ENCODE measurements at regions not wholly inside any gene's neighbourhood (a gene's known extent, or its start where the extent isn't known, plus 50 kb on each side); places are given as distances from the start of the nearest gene placed in this dataset.

DNA sequence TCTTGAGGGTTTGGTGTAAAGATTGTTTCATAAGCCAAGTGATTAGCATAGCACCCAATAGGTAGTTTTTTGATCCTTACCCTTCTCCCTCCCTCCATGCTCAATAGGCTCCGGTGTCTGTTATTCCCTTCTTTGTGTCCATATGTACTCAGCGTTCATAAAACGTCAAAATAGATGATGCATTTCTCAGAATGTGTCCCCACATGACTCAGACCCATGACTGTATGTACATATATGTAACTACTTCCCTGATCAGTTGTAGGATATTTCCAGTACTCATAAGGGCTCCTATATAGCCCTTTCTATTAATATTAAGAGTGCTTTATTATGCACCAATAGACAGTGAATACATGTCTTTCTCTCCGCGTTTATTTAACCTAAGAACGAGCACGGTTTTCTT is 466.9 kb downstream of the KIF20B start:
- Mint-ChIP-seq H3K4me1 (no peaks in the 10 kb centered on the region), H3K36me3 (no peaks in the 10 kb centered on the region), H3K27ac (no peak overlapping the region), H3K9me3 (peaks cover 3 to 16% (median 9%) of the 10 kb centered on the region in 3 donors), H3K27me3 (no peaks in the 10 kb centered on the region), H3K4me3 (no peak overlapping the region)
- Histone ChIP-seq H3K4me3 (ENCODE audit: control insufficient read depth in 1 of 2, extremely low read depth in 1 of 2, low read length in 1 of 2) (no peak overlapping the region), H3K36me3 (ENCODE audit: control insufficient read depth in 2 of 2, extremely low read depth in 1 of 2, insufficient read depth in 1 of 2, low read length in 1 of 2) (no peaks in the 10 kb centered on the region), H3K27me3 (replicated peaks in 1 of 2; ENCODE audit: control insufficient read depth in 2 of 2, extremely low read depth in 1 of 2, insufficient read depth in 2 of 2, low read length in 1 of 2) (no peaks in the 10 kb centered on the region), H3K9me3 (no peaks in the 10 kb centered on the region), H3K27ac (ENCODE audit: low read length) (no peak overlapping the region), H3K4me1 (ENCODE audit: control insufficient read depth in 1 of 2, extremely low read depth in 1 of 2, insufficient read depth in 2 of 2, low read length in 2 of 2) (no peaks in the 10 kb centered on the region)
- ATAC-seq (replicated peaks in 1 of 4) (no peak), DNase-seq (no peak)
- CTCF ChIA-PET = no interaction called here
- no CpG with 5 or more reads among the region's 7 CpGs for WGBS (ENCODE audit: insufficient coverage)
- POLR2A ChIA-PET = no interaction called here

DNA sequence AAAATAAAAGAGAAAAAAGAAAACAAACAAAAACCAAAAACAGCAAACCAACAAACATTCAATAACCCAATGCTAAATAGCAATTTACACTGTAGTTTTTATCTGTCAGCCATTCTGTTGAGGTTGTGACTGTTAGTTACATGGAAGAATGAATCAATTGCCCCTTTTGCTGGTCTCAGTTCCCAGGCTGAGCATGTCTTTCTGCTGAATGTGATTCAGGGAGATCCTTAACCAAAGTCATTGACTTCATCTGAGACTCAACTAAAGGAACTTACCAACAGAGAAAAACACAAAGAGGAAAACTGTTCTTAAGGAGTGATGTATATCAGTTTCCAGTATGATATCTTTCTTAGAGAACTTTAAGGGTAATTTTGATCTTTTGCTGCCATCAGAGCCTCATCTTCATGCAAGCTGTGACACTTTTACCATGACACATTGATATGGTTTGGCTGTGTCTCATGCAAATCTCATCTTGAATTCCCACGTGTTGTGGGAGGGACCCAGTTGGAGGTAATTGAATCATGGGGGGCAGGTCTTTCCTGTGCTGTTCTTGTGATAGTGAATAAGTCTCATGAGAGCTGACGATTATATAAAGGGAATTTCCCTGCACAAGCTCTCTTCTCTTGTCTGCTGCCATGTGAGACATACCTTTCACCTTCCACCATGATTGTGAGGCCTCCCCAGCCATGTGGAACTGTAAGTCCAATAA is 469.8 kb downstream of the KIF20B start:
- Mint-ChIP-seq H3K4me1 (no peaks in the 10 kb centered on the region), H3K36me3 (no peaks in the 10 kb centered on the region), H3K27ac (no peak overlapping the region), H3K9me3 (peaks cover 3 to 11% (median 8%) of the 10 kb centered on the region in 3 donors), H3K27me3 (no peaks in the 10 kb centered on the region), H3K4me3 (no peak overlapping the region)
- WGBS (ENCODE audit: insufficient coverage) = 60% methylated on average over 1 of the region's 2 CpGs
- Histone ChIP-seq H3K4me3 (ENCODE audit: control insufficient read depth in 1 of 2, extremely low read depth in 1 of 2, low read length in 1 of 2) (no peak overlapping the region), H3K36me3 (ENCODE audit: control insufficient read depth in 2 of 2, extremely low read depth in 1 of 2, insufficient read depth in 1 of 2, low read length in 1 of 2) (no peaks in the 10 kb centered on the region), H3K27ac (ENCODE audit: low read length) (no peak overlapping the region), H3K9me3 (no peaks in the 10 kb centered on the region), H3K4me1 (ENCODE audit: control insufficient read depth in 1 of 2, extremely low read depth in 1 of 2, insufficient read depth in 2 of 2, low read length in 2 of 2) (no peaks in the 10 kb centered on the region), H3K27me3 (replicated peaks in 1 of 2; ENCODE audit: control insufficient read depth in 2 of 2, extremely low read depth in 1 of 2, insufficient read depth in 2 of 2, low read length in 1 of 2) (no peaks in the 10 kb centered on the region)
- ATAC-seq (replicated peaks in 1 of 4) (no peak), DNase-seq (no peak)
- POLR2A ChIA-PET = no interaction called here
- CTCF ChIA-PET = no interaction called here

DNA sequence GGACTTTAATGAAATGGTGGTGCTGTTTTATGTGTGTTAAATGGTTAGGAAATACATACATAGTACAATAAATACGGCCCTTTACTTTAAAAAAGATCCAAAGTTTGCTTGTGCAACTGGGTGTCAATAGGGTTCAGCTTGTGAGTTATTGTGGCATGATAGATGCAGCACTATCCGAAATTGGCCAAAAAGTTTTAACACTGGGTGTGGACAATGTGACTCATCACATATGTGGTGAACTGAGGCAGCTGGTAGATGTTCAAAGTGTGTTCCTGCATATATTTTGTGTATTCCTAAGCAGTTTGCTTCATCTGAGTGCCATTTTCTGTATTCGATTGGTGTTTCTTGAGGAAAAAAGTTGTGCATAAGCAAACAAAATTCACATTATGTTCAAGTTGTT is 473.1 kb downstream of the KIF20B start:
- Histone ChIP-seq H3K9me3 (no peaks in the 10 kb centered on the region), H3K27me3 (replicated peaks in 1 of 2; ENCODE audit: control insufficient read depth in 2 of 2, extremely low read depth in 1 of 2, insufficient read depth in 2 of 2, low read length in 1 of 2) (no peaks in the 10 kb centered on the region), H3K27ac (ENCODE audit: low read length) (no peak overlapping the region), H3K4me3 (ENCODE audit: control insufficient read depth in 1 of 2, extremely low read depth in 1 of 2, low read length in 1 of 2) (no peak overlapping the region), H3K36me3 (ENCODE audit: control insufficient read depth in 2 of 2, extremely low read depth in 1 of 2, insufficient read depth in 1 of 2, low read length in 1 of 2) (no peaks in the 10 kb centered on the region), H3K4me1 (ENCODE audit: control insufficient read depth in 1 of 2, extremely low read depth in 1 of 2, insufficient read depth in 2 of 2, low read length in 2 of 2) (no peaks in the 10 kb centered on the region)
- Mint-ChIP-seq H3K4me1 (no peaks in the 10 kb centered on the region), H3K27ac (no peak overlapping the region), H3K9me3 (peaks cover 0 to 5% (median 2%) of the 10 kb centered on the region in 3 donors), H3K27me3 (no peaks in the 10 kb centered on the region), H3K36me3 (no peaks in the 10 kb centered on the region), H3K4me3 (no peak overlapping the region)
- ATAC-seq (replicated peaks in 1 of 4) (no peak), DNase-seq (no peak)
- ChIA-PET POLR2A (interaction anchor here in 1 of 2 donors (0.7 kb wide), 1 partner anchor 26 kb away, joined by 4 read pairs; no protein-coding TSS in a partner anchor), CTCF (no interaction called here)
- 80% methylated on average over 1 of the region's 3 CpGs for WGBS (ENCODE audit: insufficient coverage)

DNA sequence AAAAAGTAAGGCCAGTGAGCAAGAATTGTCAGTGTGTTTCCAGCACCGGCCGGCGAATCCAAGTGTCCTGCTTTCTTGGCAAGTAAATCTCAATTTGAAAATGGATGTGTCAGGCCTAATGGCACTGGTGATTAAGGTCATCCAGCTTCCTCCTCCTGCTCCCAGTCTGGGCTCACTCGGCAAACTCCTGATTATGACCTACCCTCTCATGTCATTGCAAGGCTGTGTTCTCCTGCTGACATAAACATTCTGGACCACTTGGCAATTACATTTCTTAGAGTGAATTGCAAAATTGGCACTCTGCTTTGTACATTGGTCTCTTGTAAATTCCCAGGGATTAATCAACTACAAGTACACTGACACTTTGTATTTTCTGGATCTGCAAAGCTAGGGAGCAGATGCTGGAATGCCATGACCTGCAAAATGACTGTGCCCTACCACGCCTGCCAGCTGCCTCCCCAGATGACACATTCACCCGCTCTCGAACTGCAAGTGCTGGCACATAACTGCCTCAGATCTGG is 473.8 kb downstream of the KIF20B start:
- H3K4me3 ChIP-seq (ENCODE audit: control insufficient read depth in 1 of 2, extremely low read depth in 1 of 2, low read length in 1 of 2) = no peak overlapping the region
- H3K27me3 ChIP-seq (replicated peaks in 1 of 2; ENCODE audit: control insufficient read depth in 2 of 2, extremely low read depth in 1 of 2, insufficient read depth in 2 of 2, low read length in 1 of 2) = no peaks in the 10 kb centered on the region
- WGBS (ENCODE audit: insufficient coverage) = 85% methylated on average over 4 of the region's 7 CpGs
- no peak overlapping the region for H3K27ac ChIP-seq (ENCODE audit: low read length)
- no peak for ATAC-seq (replicated peaks in 1 of 4)
- H3K4me3 Mint-ChIP-seq = no peak overlapping the region
- H3K9me3 Mint-ChIP-seq = peaks cover 0 to 5% (median 2%) of the 10 kb centered on the region in 3 donors
- H3K27ac Mint-ChIP-seq = no peak overlapping the region
- no peak for DNase-seq
- H3K27me3 Mint-ChIP-seq = no peaks in the 10 kb centered on the region
- H3K9me3 ChIP-seq = no peaks in the 10 kb centered on the region
- POLR2A ChIA-PET = interaction anchor here in 1 of 2 donors (0.7 kb wide), 1 partner anchor 27 kb away, joined by 4 read pairs; no protein-coding TSS in a partner anchor
- no peaks in the 10 kb centered on the region for H3K4me1 ChIP-seq (ENCODE audit: control insufficient read depth in 1 of 2, extremely low read depth in 1 of 2, insufficient read depth in 2 of 2, low read length in 2 of 2)
- no peaks in the 10 kb centered on the region for H3K4me1 Mint-ChIP-seq
- no peaks in the 10 kb centered on the region for H3K36me3 Mint-ChIP-seq
- H3K36me3 ChIP-seq (ENCODE audit: control insufficient read depth in 2 of 2, extremely low read depth in 1 of 2, insufficient read depth in 1 of 2, low read length in 1 of 2) = no peaks in the 10 kb centered on the region
- CTCF ChIA-PET = no interaction called here

DNA sequence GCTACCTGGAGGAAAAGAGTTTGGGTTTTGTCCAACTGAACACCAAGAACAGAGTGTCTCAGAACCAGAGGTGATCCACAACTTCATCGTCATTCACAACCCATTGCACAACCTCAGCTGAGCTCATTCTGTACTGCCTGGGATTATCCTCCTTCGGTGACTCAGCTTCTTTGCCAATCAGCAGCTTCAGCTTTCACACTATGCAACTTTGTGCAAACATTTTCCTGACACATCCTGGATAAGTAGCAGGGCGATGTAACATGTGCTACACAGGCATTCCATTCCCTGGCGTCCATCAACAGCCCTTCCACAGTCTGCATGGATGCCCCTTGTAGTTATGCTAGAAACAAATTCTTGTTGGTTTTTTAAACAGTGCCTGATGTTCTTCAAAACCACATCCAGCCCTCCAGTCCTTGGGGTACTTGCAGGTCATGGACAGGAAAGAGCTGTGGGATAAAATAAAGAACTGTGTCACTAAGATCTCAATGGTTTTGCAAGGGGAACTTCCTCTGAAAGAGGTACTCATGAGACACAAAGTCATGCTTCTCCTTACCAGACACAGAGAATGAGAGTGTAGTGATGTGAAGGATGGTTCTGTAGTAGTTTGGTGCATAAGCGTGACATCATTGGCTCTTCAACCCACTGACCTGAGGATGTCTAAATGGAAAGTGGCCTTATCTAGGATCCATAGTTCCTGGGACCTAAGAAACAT is 478.5 kb downstream of the KIF20B start:
- no peak overlapping the region for H3K27ac Mint-ChIP-seq
- POLR2A ChIA-PET = no interaction called here
- no peak for ATAC-seq (replicated peaks in 1 of 4)

DNA sequence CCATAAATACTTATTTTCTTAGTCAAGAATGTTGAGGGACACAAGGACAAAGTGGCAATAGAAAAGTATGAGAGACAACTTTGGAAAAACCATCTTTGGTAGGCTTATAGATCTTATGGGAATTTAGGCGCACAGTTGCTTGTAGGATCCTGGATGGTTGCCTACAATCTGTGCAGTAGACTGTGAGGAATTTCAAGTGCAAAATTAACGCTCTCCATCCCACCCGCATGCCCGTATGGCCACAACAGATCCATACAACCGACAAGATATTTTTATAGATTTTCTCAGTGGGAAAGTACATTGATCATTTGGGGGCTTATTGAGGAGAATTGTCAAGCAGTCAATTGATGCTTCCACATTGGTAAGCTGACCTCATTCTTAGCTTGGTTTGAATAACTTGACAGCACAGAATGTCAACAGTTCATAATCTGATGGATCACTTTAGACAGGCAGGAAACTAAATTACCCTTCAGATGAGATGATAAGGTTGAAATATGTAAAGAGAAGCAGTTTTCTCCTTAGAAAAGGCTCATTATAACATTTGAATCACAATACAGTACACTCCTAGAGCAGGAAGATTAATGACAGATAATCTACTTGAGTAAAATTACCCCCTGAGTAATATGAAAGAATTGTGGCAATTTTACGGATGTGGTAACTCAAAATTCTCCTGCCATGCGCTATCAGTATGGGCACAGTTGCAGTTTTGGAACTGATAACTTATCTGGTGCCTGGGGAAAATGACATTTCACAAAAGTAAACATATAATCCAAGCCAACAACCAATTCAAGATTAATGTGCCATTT is 479.7 kb downstream of the KIF20B start:
- 100% methylated on average over 1 of the region's 7 CpGs for WGBS (ENCODE audit: insufficient coverage)
- no peaks in the 10 kb centered on the region for H3K4me1 ChIP-seq (ENCODE audit: control insufficient read depth in 1 of 2, extremely low read depth in 1 of 2, insufficient read depth in 2 of 2, low read length in 2 of 2)

More for the DNA sequence above, 478.5 kb downstream of the KIF20B start:
- Mint-ChIP-seq H3K27me3 (peaks cover 0 to 4% of the 10 kb centered on the region in 2 donors), H3K4me1 (no peaks in the 10 kb centered on the region), H3K9me3 (peaks cover 0 to 2% (median 0%) of the 10 kb centered on the region in 3 donors), H3K36me3 (no peaks in the 10 kb centered on the region), H3K4me3 (no peak overlapping the region)
- DNase-seq = no peak
- Histone ChIP-seq H3K27ac (ENCODE audit: low read length) (no peak overlapping the region), H3K27me3 (replicated peaks in 1 of 2; ENCODE audit: control insufficient read depth in 2 of 2, extremely low read depth in 1 of 2, insufficient read depth in 2 of 2, low read length in 1 of 2) (no peaks in the 10 kb centered on the region), H3K9me3 (no peaks in the 10 kb centered on the region), H3K4me1 (ENCODE audit: control insufficient read depth in 1 of 2, extremely low read depth in 1 of 2, insufficient read depth in 2 of 2, low read length in 2 of 2) (no peaks in the 10 kb centered on the region), H3K36me3 (ENCODE audit: control insufficient read depth in 2 of 2, extremely low read depth in 1 of 2, insufficient read depth in 1 of 2, low read length in 1 of 2) (no peaks in the 10 kb centered on the region), H3K4me3 (ENCODE audit: control insufficient read depth in 1 of 2, extremely low read depth in 1 of 2, low read length in 1 of 2) (no peak overlapping the region)
- CTCF ChIA-PET = no interaction called here
- 74% methylated on average over 3 of the region's 5 CpGs for WGBS (ENCODE audit: insufficient coverage)

More for the DNA sequence above, 479.7 kb downstream of the KIF20B start:
- Histone ChIP-seq H3K36me3 (ENCODE audit: control insufficient read depth in 2 of 2, extremely low read depth in 1 of 2, insufficient read depth in 1 of 2, low read length in 1 of 2) (no peaks in the 10 kb centered on the region), H3K9me3 (no peaks in the 10 kb centered on the region), H3K4me3 (ENCODE audit: control insufficient read depth in 1 of 2, extremely low read depth in 1 of 2, low read length in 1 of 2) (no peak overlapping the region), H3K27ac (ENCODE audit: low read length) (no peak overlapping the region), H3K27me3 (replicated peaks in 1 of 2; ENCODE audit: control insufficient read depth in 2 of 2, extremely low read depth in 1 of 2, insufficient read depth in 2 of 2, low read length in 1 of 2) (no peaks in the 10 kb centered on the region)
- ChIA-PET POLR2A (no interaction called here), CTCF (no interaction called here)
- no peak overlapping the region for H3K27ac Mint-ChIP-seq
- peaks cover 0 to 2% (median 0%) of the 10 kb centered on the region in 3 donors for H3K9me3 Mint-ChIP-seq
- no peaks in the 10 kb centered on the region for H3K4me1 Mint-ChIP-seq
- no peak overlapping the region for H3K4me3 Mint-ChIP-seq
- ATAC-seq (replicated peaks in 1 of 4) (no peak), DNase-seq (no peak)
- no peaks in the 10 kb centered on the region for H3K36me3 Mint-ChIP-seq
- H3K27me3 Mint-ChIP-seq = peaks cover 0 to 4% of the 10 kb centered on the region in 2 donors

Measured in T-cell (primary cell).